ENCODE measurements at regions not wholly inside any gene's neighbourhood (a gene's known extent, or its start where the extent isn't known, plus 50 kb on each side); places are given as distances from the start of the nearest gene placed in this dataset.

DNA sequence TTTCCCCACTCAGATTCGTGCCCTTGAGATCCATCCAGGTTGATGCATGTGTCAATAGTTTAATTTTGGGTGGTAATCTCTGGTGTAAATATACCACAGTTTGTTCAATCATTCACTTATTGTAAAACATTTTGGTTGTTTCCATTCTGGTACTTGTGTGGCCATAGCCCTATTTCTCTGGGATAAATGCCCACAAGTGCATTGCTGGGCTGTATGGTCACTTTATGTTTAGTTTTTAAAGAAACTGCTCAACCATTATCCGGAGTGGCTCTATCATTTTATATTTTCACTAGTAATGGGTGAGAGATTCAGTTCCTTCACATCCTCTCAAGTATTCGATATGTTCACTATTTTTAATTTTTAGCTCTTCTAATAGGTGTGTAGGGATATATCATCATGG is 60.7 kb upstream of the RNF24 start:
- TF ChIP-seq, protein P1, sequence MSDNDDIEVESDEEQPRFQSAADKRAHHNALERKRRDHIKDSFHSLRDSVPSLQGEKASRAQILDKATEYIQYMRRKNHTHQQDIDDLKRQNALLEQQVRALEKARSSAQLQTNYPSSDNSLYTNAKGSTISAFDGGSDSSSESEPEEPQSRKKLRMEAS (IDR thresholded peaks at IDR 0.05), result no peak
- TF ChIP-seq CEBPB (IDR thresholded peaks at IDR 0.05) (no peak), TAF1 (IDR thresholded peaks at IDR 0.05; ENCODE audit: low read depth) (no peak), RAD21 (IDR thresholded peaks at IDR 0.05; ENCODE audit: low read depth) (no peak), ZBTB7A (IDR thresholded peaks at IDR 0.05; ENCODE audit: low read depth) (no peak), EP300 (IDR thresholded peaks at IDR 0.05; ENCODE audit: borderline replicate concordance) (no peak), TEAD4 (IDR thresholded peaks at IDR 0.05) (no peak), EGR1 (IDR thresholded peaks at IDR 0.05) (no peak), YY1 (IDR thresholded peaks at IDR 0.05; ENCODE audit: low read depth) (no peak), NFIC (IDR thresholded peaks at IDR 0.05) (no peak), FOXM1 (IDR thresholded peaks at IDR 0.05; ENCODE audit: borderline replicate concordance, low read depth) (no peak), TCF12 (IDR thresholded peaks at IDR 0.05; ENCODE audit: low read depth) (no peak)
- TF ChIP-seq, protein P2, sequence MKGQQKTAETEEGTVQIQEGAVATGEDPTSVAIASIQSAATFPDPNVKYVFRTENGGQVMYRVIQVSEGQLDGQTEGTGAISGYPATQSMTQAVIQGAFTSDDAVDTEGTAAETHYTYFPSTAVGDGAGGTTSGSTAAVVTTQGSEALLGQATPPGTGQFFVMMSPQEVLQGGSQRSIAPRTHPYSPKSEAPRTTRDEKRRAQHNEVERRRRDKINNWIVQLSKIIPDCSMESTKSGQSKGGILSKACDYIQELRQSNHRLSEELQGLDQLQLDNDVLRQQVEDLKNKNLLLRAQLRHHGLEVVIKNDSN (IDR thresholded peaks at IDR 0.05), result no peak
- TF ChIP-seq, protein P3, sequence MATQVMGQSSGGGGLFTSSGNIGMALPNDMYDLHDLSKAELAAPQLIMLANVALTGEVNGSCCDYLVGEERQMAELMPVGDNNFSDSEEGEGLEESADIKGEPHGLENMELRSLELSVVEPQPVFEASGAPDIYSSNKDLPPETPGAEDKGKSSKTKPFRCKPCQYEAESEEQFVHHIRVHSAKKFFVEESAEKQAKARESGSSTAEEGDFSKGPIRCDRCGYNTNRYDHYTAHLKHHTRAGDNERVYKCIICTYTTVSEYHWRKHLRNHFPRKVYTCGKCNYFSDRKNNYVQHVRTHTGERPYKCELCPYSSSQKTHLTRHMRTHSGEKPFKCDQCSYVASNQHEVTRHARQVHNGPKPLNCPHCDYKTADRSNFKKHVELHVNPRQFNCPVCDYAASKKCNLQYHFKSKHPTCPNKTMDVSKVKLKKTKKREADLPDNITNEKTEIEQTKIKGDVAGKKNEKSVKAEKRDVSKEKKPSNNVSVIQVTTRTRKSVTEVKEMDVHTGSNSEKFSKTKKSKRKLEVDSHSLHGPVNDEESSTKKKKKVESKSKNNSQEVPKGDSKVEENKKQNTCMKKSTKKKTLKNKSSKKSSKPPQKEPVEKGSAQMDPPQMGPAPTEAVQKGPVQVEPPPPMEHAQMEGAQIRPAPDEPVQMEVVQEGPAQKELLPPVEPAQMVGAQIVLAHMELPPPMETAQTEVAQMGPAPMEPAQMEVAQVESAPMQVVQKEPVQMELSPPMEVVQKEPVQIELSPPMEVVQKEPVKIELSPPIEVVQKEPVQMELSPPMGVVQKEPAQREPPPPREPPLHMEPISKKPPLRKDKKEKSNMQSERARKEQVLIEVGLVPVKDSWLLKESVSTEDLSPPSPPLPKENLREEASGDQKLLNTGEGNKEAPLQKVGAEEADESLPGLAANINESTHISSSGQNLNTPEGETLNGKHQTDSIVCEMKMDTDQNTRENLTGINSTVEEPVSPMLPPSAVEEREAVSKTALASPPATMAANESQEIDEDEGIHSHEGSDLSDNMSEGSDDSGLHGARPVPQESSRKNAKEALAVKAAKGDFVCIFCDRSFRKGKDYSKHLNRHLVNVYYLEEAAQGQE (IDR thresholded peaks at IDR 0.05; ENCODE audit: low read depth), result no peak

Measured in Ishikawa (cell line).